Smooth muscle cell (in vitro differentiated cells): ENCODE measurements at regions not wholly inside any gene's neighbourhood (a gene's known extent, or its start where the extent isn't known, plus 50 kb on each side); places are given as distances from the start of the nearest gene placed in this dataset.

ENCODE experiments used
- DNase-seq: peaks from one replicate; lab custom pipeline; 2025; ENCODE audit not compliant: unreplicated experiment; lab: John Stamatoyannopoulos, UW
- H2AFZ ChIP-seq: fragments of 200-600 bp; sonication (generic); 2 replicates; pipeline ENCODE4 v1.6.0; 2016; ENCODE audit warnings: antibody characterized with exemption, low read depth, mild to moderate bottlenecking
- H3F3A ChIP-seq: fragments of 200-600 bp; sonication (generic); 2 replicates; pipeline ENCODE4 v1.6.0; 2017; ENCODE audit warnings: antibody characterized with exemption, low read depth
- H3K27ac ChIP-seq: fragments of 200-600 bp; sonication (generic); 2 replicates; pipeline ENCODE4 v1.5.1; 2016; ENCODE audit warnings: low read depth, mild to moderate bottlenecking
- H3K27me3 ChIP-seq: fragments of 200-600 bp; sonication (generic); 2 replicates; pipeline ENCODE4 v1.6.1; 2016; ENCODE audit warnings: low read depth, mild to moderate bottlenecking
- H3K36me3 ChIP-seq: fragments of 200-600 bp; sonication (generic); 2 replicates; pipeline ENCODE4 v1.5.1; 2016; ENCODE audit warnings: low read depth
- H3K4me1 ChIP-seq: fragments of 200-600 bp; sonication (generic); 2 replicates; pipeline ENCODE4 v1.5.1; 2016; ENCODE audit warnings: low read depth
- H3K4me2 ChIP-seq: fragments of 200-600 bp; sonication (generic); 2 replicates; pipeline ENCODE4 v1.6.0; 2016; ENCODE audit warnings: mild to moderate bottlenecking
- H3K4me3 ChIP-seq: fragments of 200-600 bp; sonication (generic); 2 replicates; pipeline ENCODE4 v1.5.1; 2016; ENCODE audit warnings: mild to moderate bottlenecking
- H3K79me2 ChIP-seq: fragments of 200-600 bp; sonication (generic); 2 replicates; pipeline ENCODE4 v1.6.0; 2016; ENCODE audit warnings: low read depth, mild to moderate bottlenecking
- H3K9ac ChIP-seq: fragments of 200-600 bp; sonication (generic); 2 replicates; pipeline ENCODE4 v1.6.0; 2016; ENCODE audit warnings: low read depth
- H3K9me3 ChIP-seq: fragments of 200-600 bp; sonication (generic); replicated peaks from 2 replicates; pipeline ENCODE4 v1.5.1; 2016; ENCODE audit warnings: low read depth
- H4K20me1 ChIP-seq: fragments of 200-600 bp; sonication (generic); 2 replicates; pipeline ENCODE4 v1.6.0; 2016; ENCODE audit warnings: low read depth
- WGBS: methylation state at CpG from one replicate; pipeline ENCODE4 v1.1.7; 2016; ENCODE audit warnings: low lambda C conversion rate; 5-methylcytosine and 5-hydroxymethylcytosine counted together
- TF ChIP-seq, protein P1 (sequence below): fragments of 200-600 bp; sonication (generic); IDR thresholded peaks from 2 replicates; pipeline ENCODE4 v1.5.1; 2017; ENCODE audit warnings: borderline replicate concordance, mild to moderate bottlenecking, antibody characterized with exemption; ENCODE audit not compliant: insufficient read depth, poor library complexity, severe bottlenecking

DNA sequence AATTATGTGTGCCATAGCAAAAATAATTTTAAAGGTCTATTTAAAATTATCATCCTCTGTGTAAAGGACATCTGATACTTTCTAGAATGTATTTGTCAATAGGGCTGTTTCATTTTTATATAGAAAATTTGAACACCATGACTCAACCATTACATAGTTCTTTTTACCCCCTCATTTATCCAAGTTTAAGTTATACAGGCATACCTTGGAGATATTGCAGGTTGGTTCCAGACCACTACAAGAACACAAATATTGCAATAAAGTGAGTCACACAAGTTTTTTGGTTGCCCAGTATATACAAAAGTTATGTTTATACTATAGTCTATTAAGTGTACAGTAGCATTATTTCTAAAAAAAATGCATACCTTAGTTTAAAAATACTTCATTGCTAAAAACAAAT, 130.4 kb downstream of the MSL3 start:
- H3K27ac ChIP-seq: no peak overlapping the region
- H3K79me2 ChIP-seq: no peaks in the 10 kb centered on the region
- TF ChIP-seq, protein P1, sequence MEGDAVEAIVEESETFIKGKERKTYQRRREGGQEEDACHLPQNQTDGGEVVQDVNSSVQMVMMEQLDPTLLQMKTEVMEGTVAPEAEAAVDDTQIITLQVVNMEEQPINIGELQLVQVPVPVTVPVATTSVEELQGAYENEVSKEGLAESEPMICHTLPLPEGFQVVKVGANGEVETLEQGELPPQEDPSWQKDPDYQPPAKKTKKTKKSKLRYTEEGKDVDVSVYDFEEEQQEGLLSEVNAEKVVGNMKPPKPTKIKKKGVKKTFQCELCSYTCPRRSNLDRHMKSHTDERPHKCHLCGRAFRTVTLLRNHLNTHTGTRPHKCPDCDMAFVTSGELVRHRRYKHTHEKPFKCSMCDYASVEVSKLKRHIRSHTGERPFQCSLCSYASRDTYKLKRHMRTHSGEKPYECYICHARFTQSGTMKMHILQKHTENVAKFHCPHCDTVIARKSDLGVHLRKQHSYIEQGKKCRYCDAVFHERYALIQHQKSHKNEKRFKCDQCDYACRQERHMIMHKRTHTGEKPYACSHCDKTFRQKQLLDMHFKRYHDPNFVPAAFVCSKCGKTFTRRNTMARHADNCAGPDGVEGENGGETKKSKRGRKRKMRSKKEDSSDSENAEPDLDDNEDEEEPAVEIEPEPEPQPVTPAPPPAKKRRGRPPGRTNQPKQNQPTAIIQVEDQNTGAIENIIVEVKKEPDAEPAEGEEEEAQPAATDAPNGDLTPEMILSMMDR: no peak
- H3F3A ChIP-seq: no peaks in the 10 kb centered on the region
- H3K4me3 ChIP-seq: no peak overlapping the region
- no peak overlapping the region for H3K4me2 ChIP-seq
- H3K27me3 ChIP-seq: no peaks in the 10 kb centered on the region
- H3K36me3 ChIP-seq: no peaks in the 10 kb centered on the region
- DNase-seq: no peak
- H3K9ac ChIP-seq: no peak overlapping the region
- no peak overlapping the region for H2AFZ ChIP-seq
- peaks cover 5% of the 10 kb centered on the region for H3K9me3 ChIP-seq
- H3K4me1 ChIP-seq: no peaks in the 10 kb centered on the region
- H4K20me1 ChIP-seq: no peaks in the 10 kb centered on the region

- H3K36me3 ChIP-seq: no peaks in the 10 kb centered on the region
- no peak overlapping the region for H3K4me2 ChIP-seq
- H3K9me3 ChIP-seq: peaks cover 5% of the 10 kb centered on the region
- H3K4me1 ChIP-seq: no peaks in the 10 kb centered on the region
- no peak overlapping the region for H3K9ac ChIP-seq
- H4K20me1 ChIP-seq: no peaks in the 10 kb centered on the region
- no peak overlapping the region for H2AFZ ChIP-seq
- TF ChIP-seq, protein P1: no peak
- no peaks in the 10 kb centered on the region for H3F3A ChIP-seq
- H3K4me3 ChIP-seq: no peak overlapping the region
- no peak overlapping the region for H3K27ac ChIP-seq
- no peak for DNase-seq
- no peaks in the 10 kb centered on the region for H3K79me2 ChIP-seq
- no peaks in the 10 kb centered on the region for H3K27me3 ChIP-seq
Observed at GRCh38 chrX:11889791-11890190, 131.8 kb downstream of the MSL3 start.

DNA sequence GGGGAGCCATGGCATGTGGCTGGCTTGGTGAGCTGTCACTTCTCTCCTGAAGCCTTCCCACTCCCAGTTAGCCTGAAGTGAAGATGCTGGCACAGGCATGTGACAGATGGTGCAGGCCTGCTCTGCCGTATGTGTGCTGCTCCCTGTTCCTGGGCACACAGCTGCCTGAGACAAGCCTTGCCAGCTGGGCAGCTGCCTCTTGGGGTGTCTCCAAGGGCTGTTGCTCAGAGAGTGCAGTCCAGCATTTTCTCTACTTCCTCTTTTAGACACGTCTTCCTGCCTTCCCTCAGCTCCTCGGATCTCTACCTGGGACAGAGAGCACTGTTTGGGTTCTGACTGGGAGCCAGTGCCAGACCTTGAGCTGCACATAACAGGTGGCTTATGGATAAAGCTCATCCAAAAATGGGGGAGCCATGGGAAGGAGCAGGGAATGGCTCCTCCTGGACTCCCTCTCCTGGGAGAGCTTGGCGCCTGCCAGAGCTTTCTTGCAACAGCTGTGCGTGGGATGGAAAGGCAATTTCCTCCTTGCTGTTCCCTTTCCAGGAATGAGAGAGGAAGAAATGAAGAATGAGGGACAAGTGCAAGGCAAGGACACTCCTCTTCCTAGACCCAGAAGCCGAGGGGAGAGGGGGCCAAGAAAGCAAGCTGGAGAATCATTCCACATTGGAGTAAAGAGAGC, 132.9 kb downstream of the MSL3 start:
- Histone ChIP-seq H3K79me2 (no peaks in the 10 kb centered on the region), H3K4me2 (no peak overlapping the region), H3K4me3 (no peak overlapping the region), H3F3A (no peaks in the 10 kb centered on the region), H3K36me3 (no peaks in the 10 kb centered on the region), H3K27ac (no peak overlapping the region), H3K27me3 (no peaks in the 10 kb centered on the region), H3K9me3 (no peaks in the 10 kb centered on the region), H3K4me1 (no peaks in the 10 kb centered on the region), H2AFZ (no peak overlapping the region), H4K20me1 (no peaks in the 10 kb centered on the region), H3K9ac (no peak overlapping the region)
- WGBS: 90% methylated on average over 6 of the region's 6 CpGs
- DNase-seq: no peak
- TF ChIP-seq, protein P1: no peak
